ENCODE measurements at regions not wholly inside any gene's neighbourhood (a gene's known extent, or its start where the extent isn't known, plus 50 kb on each side); places are given as distances from the start of the nearest gene placed in this dataset.
"Not testable (repeated sequence)": the region's sequence is repeated elsewhere in the genome, so short reads cannot be mapped to it uniquely, and the experiment has no call there.

DNA sequence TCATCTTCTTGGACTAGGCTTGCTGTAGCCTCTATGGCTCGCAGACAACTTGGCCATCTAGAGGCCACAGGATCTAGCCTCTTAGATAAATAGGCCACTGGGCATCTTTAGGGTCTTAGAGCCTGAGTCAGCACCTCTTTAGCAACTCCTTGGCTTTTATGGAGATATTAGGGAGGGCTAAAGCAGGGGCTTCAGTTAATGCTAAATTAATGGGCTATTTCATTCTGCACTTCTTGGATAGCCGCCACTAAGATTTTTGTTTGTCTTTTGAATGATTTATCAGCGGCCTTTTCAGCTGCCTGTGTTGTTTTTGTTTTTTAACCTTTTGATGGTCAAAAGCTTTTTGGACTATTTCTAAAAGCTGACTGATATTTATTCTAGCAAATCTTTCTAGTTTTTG lies 118.3 kb downstream of the UNC93B1 start:
- TF ChIP-seq, protein P1, sequence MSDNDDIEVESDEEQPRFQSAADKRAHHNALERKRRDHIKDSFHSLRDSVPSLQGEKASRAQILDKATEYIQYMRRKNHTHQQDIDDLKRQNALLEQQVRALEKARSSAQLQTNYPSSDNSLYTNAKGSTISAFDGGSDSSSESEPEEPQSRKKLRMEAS (IDR thresholded peaks at IDR 0.05): not testable (repeated sequence)
- TF ChIP-seq, protein P2, sequence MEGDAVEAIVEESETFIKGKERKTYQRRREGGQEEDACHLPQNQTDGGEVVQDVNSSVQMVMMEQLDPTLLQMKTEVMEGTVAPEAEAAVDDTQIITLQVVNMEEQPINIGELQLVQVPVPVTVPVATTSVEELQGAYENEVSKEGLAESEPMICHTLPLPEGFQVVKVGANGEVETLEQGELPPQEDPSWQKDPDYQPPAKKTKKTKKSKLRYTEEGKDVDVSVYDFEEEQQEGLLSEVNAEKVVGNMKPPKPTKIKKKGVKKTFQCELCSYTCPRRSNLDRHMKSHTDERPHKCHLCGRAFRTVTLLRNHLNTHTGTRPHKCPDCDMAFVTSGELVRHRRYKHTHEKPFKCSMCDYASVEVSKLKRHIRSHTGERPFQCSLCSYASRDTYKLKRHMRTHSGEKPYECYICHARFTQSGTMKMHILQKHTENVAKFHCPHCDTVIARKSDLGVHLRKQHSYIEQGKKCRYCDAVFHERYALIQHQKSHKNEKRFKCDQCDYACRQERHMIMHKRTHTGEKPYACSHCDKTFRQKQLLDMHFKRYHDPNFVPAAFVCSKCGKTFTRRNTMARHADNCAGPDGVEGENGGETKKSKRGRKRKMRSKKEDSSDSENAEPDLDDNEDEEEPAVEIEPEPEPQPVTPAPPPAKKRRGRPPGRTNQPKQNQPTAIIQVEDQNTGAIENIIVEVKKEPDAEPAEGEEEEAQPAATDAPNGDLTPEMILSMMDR (IDR thresholded peaks at IDR 0.05; ENCODE audit: low read depth, low read length, missing input control): not testable (repeated sequence)
- not testable (repeated sequence) for TF ChIP-seq SP1 (IDR thresholded peaks at IDR 0.05)
- TF ChIP-seq, protein P3, sequence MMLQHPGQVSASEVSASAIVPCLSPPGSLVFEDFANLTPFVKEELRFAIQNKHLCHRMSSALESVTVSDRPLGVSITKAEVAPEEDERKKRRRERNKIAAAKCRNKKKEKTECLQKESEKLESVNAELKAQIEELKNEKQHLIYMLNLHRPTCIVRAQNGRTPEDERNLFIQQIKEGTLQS (IDR thresholded peaks at IDR 0.05): not testable (repeated sequence)

All from liver (tissue), 3 donors.